SK-N-SH (cell line): ENCODE measurements at regions not wholly inside any gene's neighbourhood (a gene's known extent, or its start where the extent isn't known, plus 50 kb on each side); places are given as distances from the start of the nearest gene placed in this dataset.

Experiments used
- CTCF ChIA-PET: fragments of 300-600, 350-600 bp; formaldehyde crosslinking; extraction: SDS; loops from one replicate; lab custom pipeline; 2021; lab: Yijun Ruan, JAX
- POLR2A ChIA-PET: fragments of 350-600 bp; sonication (Branson Sonifier 250); formaldehyde crosslinking; extraction: SDS; loops from one replicate; lab custom pipeline; 2020; ENCODE audit warnings: antibody characterized with exemption, inconsistent platforms; lab: Yijun Ruan, JAX
- DNase-seq: peaks from one replicate; pipeline ENCODE4 v3.0.0; 2012
- H2AFZ ChIP-seq: fragments of 200-600 bp; sonication (generic); 2 replicates; pipeline ENCODE4 v1.8.1; 2016; ENCODE audit warnings: antibody characterized with exemption, mild to moderate bottlenecking, low read depth
- H3F3A ChIP-seq: fragments of 200-600 bp; sonication (generic); replicated peaks from 2 replicates; pipeline ENCODE3; 2016; ENCODE audit warnings: antibody characterized with exemption, mild to moderate bottlenecking; ENCODE audit not compliant: insufficient read depth
- H3K27ac ChIP-seq, 2 experiments: fragments of 200-500 bp in 1 of 2; fragments of 200-600 bp in 1 of 2; sonication (Bioruptor generic) in 1 of 2; sonication (generic), shearing (Covaris generic) in 1 of 2; 2 replicates each; pipeline versions ENCODE4 v1.5.1 to v1.6.1; 2014 to 2016; ENCODE audit warnings: low read depth in 2 of 2, inconsistent platforms in 1 of 2, low read length in 1 of 2, mild to moderate bottlenecking in 1 of 2, mixed read lengths in 1 of 2
- H3K27me3 ChIP-seq: fragments of 200-600 bp; sonication (generic), shearing (Covaris generic); 2 replicates; pipeline ENCODE4 v1.6.1; 2016; ENCODE audit warnings: mixed run types; ENCODE audit not compliant: insufficient read depth
- H3K36me3 ChIP-seq, 2 experiments: fragments of 200-500 bp in 1 of 2; fragments of 200-600 bp in 1 of 2; sonication (Bioruptor generic) in 1 of 2; sonication (generic) in 1 of 2; replicated peaks in 1 of 2; 2 replicates each; pipeline versions ENCODE3 to v1.5.1; 2014 to 2016; ENCODE audit warnings: low read length in 1 of 2, mild to moderate bottlenecking in 1 of 2; ENCODE audit not compliant: insufficient read depth in 2 of 2, control insufficient read depth in 1 of 2
- H3K4me1 ChIP-seq, 2 experiments: fragments of 200-500 bp in 1 of 2; fragments of 200-600 bp in 1 of 2; sonication (Bioruptor generic) in 1 of 2; sonication (generic), shearing (Covaris generic) in 1 of 2; 2 replicates each; pipeline versions ENCODE4 v1.5.1 to v1.6.1; 2014 to 2016; ENCODE audit warnings: low read depth in 1 of 2, low read length in 1 of 2, mixed run types in 1 of 2; ENCODE audit not compliant: insufficient read depth in 2 of 2, control insufficient read depth in 1 of 2
- H3K4me2 ChIP-seq: fragments of 200-600 bp; sonication (generic), shearing (Covaris generic); 2 replicates; pipeline ENCODE4 v1.6.1; 2017; ENCODE audit warnings: mixed run types
- H3K4me3 ChIP-seq, 2 experiments: fragments of 200-500 bp in 1 of 2; fragments of 200-600 bp in 1 of 2; sonication (Bioruptor generic) in 1 of 2; sonication (generic), shearing (Covaris generic) in 1 of 2; 2 replicates each; pipeline versions ENCODE4 v1.5.1 to v1.8.1; 2014 to 2016; ENCODE audit warnings: low read depth in 2 of 2, inconsistent platforms in 1 of 2, low read length in 1 of 2, mild to moderate bottlenecking in 1 of 2, mixed read lengths in 1 of 2, moderate library complexity in 1 of 2
- H3K79me2 ChIP-seq: fragments of 200-600 bp; sonication (generic); 2 replicates; pipeline ENCODE4 v1.8.1; 2017; ENCODE audit warnings: mild to moderate bottlenecking; ENCODE audit not compliant: insufficient read depth
- H3K9ac ChIP-seq: fragments of 200-600 bp; sonication (generic); 2 replicates; pipeline ENCODE4 v1.6.1; 2017; ENCODE audit warnings: mixed run types
- H3K9me2 ChIP-seq: fragments of 200-600 bp; sonication (generic); 2 replicates; pipeline ENCODE4 v1.6.1; 2017; ENCODE audit warnings: mixed run types
- H3K9me3 ChIP-seq: fragments of 200-600 bp; sonication (generic); 2 replicates; pipeline ENCODE4 v1.6.1; 2017; ENCODE audit warnings: mixed run types, mild to moderate bottlenecking, moderate library complexity
- H4K20me1 ChIP-seq: fragments of 200-600 bp; sonication (generic); 2 replicates; pipeline ENCODE4 v1.6.1; 2017; ENCODE audit warnings: mild to moderate bottlenecking, mixed run types; ENCODE audit not compliant: insufficient read depth
- CHD2 ChIP-seq: fragments of 150-350 bp; IDR thresholded peaks from 2 replicates; pipeline ENCODE4 v1.6.1; 2018; ENCODE audit warnings: low read length; ENCODE audit not compliant: partially characterized antibody
- CTCF ChIP-seq: fragments of 200-600 bp; sonication (generic); IDR thresholded peaks from 2 replicates; pipeline ENCODE4 v1.6.1; 2017; ENCODE audit warnings: antibody characterized with exemption, mild to moderate bottlenecking, moderate library complexity
- ELF1 ChIP-seq: IDR thresholded peaks from 2 replicates; pipeline ENCODE4 v1.4.0; 2012
- EP300 ChIP-seq, 2 experiments: IDR thresholded peaks; 2 replicates each; pipeline versions ENCODE4 v1.4.0 to v1.6.1; 2012; ENCODE audit warnings: borderline replicate concordance in 1 of 2, low read depth in 1 of 2, low read length in 1 of 2
- EZH2phosphoT487 ChIP-seq: fragments of 200-600 bp; sonication (generic); IDR thresholded peaks from 2 replicates; pipeline ENCODE4 v1.6.1; 2017; ENCODE audit warnings: low read depth, mixed run types, mild to moderate bottlenecking, antibody characterized with exemption, moderate library complexity, borderline replicate concordance
- FOXJ3 ChIP-seq: sonication (generic); formaldehyde crosslinking; IDR thresholded peaks from 2 replicates; pipeline ENCODE4 v1.5.1; 2020; ENCODE audit warnings: mild to moderate bottlenecking, missing genetic modification reagents
- MAX ChIP-seq: IDR thresholded peaks from 2 replicates; pipeline ENCODE4 v1.4.0; 2012; ENCODE audit warnings: low read depth
- NRF1 ChIP-seq: IDR thresholded peaks from 2 replicates; pipeline ENCODE4 v1.6.1; 2012; ENCODE audit warnings: low read depth, mild to moderate bottlenecking, low read length
- PBX3 ChIP-seq: IDR thresholded peaks from 2 replicates; pipeline ENCODE4; 2012
- POLR2AphosphoS5 ChIP-seq: IDR thresholded peaks from 2 replicates; pipeline ENCODE4 v1.6.1; 2012; ENCODE audit warnings: low read depth, low read length
- REST ChIP-seq: IDR thresholded peaks from 2 replicates; pipeline ENCODE4 v1.6.1; 2012; ENCODE audit warnings: mild to moderate bottlenecking, low read depth, low read length, moderate library complexity
- RFX5 ChIP-seq: IDR thresholded peaks from 2 replicates; pipeline ENCODE4 v1.6.1; 2012; ENCODE audit warnings: mild to moderate bottlenecking, improper control_type of control experiment, low read length
- RXRA ChIP-seq: IDR thresholded peaks from 2 replicates; pipeline ENCODE4 v1.4.0; 2012; ENCODE audit warnings: low read depth, mild to moderate bottlenecking, borderline replicate concordance
- SIN3A ChIP-seq: IDR thresholded peaks from 2 replicates; pipeline ENCODE4 v1.6.1; 2012; ENCODE audit warnings: low read depth, mild to moderate bottlenecking, low read length, moderate library complexity, borderline replicate concordance
- SMC3 ChIP-seq: IDR thresholded peaks from 2 replicates; pipeline ENCODE4 v1.6.1; 2012; ENCODE audit warnings: low read depth, low read length, improper control_type of control experiment
- USF1 ChIP-seq: IDR thresholded peaks from 2 replicates; pipeline ENCODE4 v1.4.0; 2012; ENCODE audit warnings: low read depth, borderline replicate concordance
- USF2 ChIP-seq: fragments of 150-350 bp; IDR thresholded peaks from 2 replicates; pipeline ENCODE4 v1.6.1; 2017; ENCODE audit warnings: antibody characterized with exemption, low read length, low read depth, borderline replicate concordance
- YY1 ChIP-seq: IDR thresholded peaks from 2 replicates; pipeline ENCODE4 v1.4.0; 2012; ENCODE audit warnings: low read depth, mild to moderate bottlenecking
- WGBS: methylation state at CpG from one replicate; pipeline ENCODE4 v1.1.6; 2017; ENCODE audit warnings: low lambda C conversion rate; 5-methylcytosine and 5-hydroxymethylcytosine counted together

- H3K4me1 ChIP-seq = no peaks in the 10 kb centered on the region
- H3K36me3 ChIP-seq = no peaks in the 10 kb centered on the region
- no peak overlapping the region for H3K9ac ChIP-seq
- ChIA-PET CTCF (interaction anchor here (0.7 to 1.7 kb wide), 3 partner anchors 21 to 518 kb away, joined by 3 read pairs; no protein-coding TSS in a partner anchor), POLR2A (no interaction called here)
- no peaks in the 10 kb centered on the region for H4K20me1 ChIP-seq
- no peaks in the 10 kb centered on the region for H3K9me3 ChIP-seq
- H3K27me3 ChIP-seq = no peaks in the 10 kb centered on the region
- H3F3A ChIP-seq = no peaks in the 10 kb centered on the region
- H3K27ac ChIP-seq = no peak overlapping the region
- H3K9me2 ChIP-seq = no peaks in the 10 kb centered on the region
- no peak overlapping the region for H2AFZ ChIP-seq
- 37% methylated on average over 1 of the region's 1 CpG for WGBS
- no peak overlapping the region for H3K4me2 ChIP-seq
- DNase-seq = no peak
- TF ChIP-seq EZH2phosphoT487 = no peak
- no peak for TF ChIP-seq ELF1
- no peak for TF ChIP-seq MAX
- TF ChIP-seq REST = no peak
- TF ChIP-seq POLR2AphosphoS5 = no peak
- TF ChIP-seq USF1 = no peak
- TF ChIP-seq EP300 (IDR thresholded peaks at IDR 0.05; ENCODE audit: borderline replicate concordance in 1 of 2, low read depth in 1 of 2, low read length in 1 of 2) = no peak
- TF ChIP-seq SIN3A = no peak
- no peak for TF ChIP-seq PBX3
- TF ChIP-seq NRF1 = no peak
- no peak for TF ChIP-seq FOXJ3 (CRISPR knock-in tag)
- no peak for TF ChIP-seq YY1
- TF ChIP-seq RXRA = no peak
- no peak for TF ChIP-seq CTCF
- no peak for TF ChIP-seq USF2
- no peak for TF ChIP-seq SMC3
- TF ChIP-seq CHD2 = no peak
- no peak for TF ChIP-seq RFX5
- TF ChIP-seq, all 33 proteins: peak for 0
- Histone ChIP-seq H3K4me3 (no peak overlapping the region), H3K79me2 (no peaks in the 10 kb centered on the region)
Observed at GRCh38 chr1:79524126-79524525, 517.6 kb upstream of the ADGRL4 start.
